ENCODE measurements at regions not wholly inside any gene's neighbourhood (a gene's known extent, or its start where the extent isn't known, plus 50 kb on each side); places are given as distances from the start of the nearest gene placed in this dataset.

- H3K9me3 Mint-ChIP-seq (ENCODE audit: insufficient read depth), result no peaks in the 10 kb centered on the region
- no peak overlapping the region for H3K27ac Mint-ChIP-seq
- DNase-seq (no peak), ATAC-seq (no peak)
- no peak overlapping the region for H3K4me3 Mint-ChIP-seq
- ChIA-PET CTCF (no interaction called here), POLR2A (no interaction called here)
- no peaks in the 10 kb centered on the region for H3K4me1 Mint-ChIP-seq (ENCODE audit: low read depth)
- H3K36me3 Mint-ChIP-seq (ENCODE audit: low read depth), result no peaks in the 10 kb centered on the region
- no peaks in the 10 kb centered on the region for H3K27me3 Mint-ChIP-seq (ENCODE audit: low read depth)
Observed at GRCh38 chr3:117920253-117920898, 1114.3 kb downstream of the IGSF11 start.

GRCh38 chr3:117921411-117921810 is 1113.2 kb downstream of the IGSF11 start:
- Mint-ChIP-seq H3K4me1 (ENCODE audit: low read depth) (no peaks in the 10 kb centered on the region), H3K9me3 (ENCODE audit: insufficient read depth) (no peaks in the 10 kb centered on the region), H3K27ac (no peak overlapping the region), H3K36me3 (ENCODE audit: low read depth) (no peaks in the 10 kb centered on the region), H3K4me3 (no peak overlapping the region), H3K27me3 (ENCODE audit: low read depth) (no peaks in the 10 kb centered on the region)
- ChIA-PET POLR2A (no interaction called here), CTCF (no interaction called here)
- ATAC-seq (no peak), DNase-seq (no peak)

GRCh38 chr3:117922039-117922438 is 1112.6 kb downstream of the IGSF11 start:
- Mint-ChIP-seq H3K9me3 (ENCODE audit: insufficient read depth) (no peaks in the 10 kb centered on the region), H3K27me3 (ENCODE audit: low read depth) (no peaks in the 10 kb centered on the region), H3K36me3 (ENCODE audit: low read depth) (no peaks in the 10 kb centered on the region), H3K27ac (no peak overlapping the region), H3K4me1 (ENCODE audit: low read depth) (no peaks in the 10 kb centered on the region), H3K4me3 (no peak overlapping the region)
- no peak for ATAC-seq
- CTCF ChIA-PET, result no interaction called here
- POLR2A ChIA-PET, result no interaction called here
- no peak for DNase-seq

- ATAC-seq (no peak), DNase-seq (no peak)
- no peaks in the 10 kb centered on the region for H3K36me3 Mint-ChIP-seq (ENCODE audit: low read depth)
- no peaks in the 10 kb centered on the region for H3K9me3 Mint-ChIP-seq (ENCODE audit: insufficient read depth)
- no peak overlapping the region for H3K4me3 Mint-ChIP-seq
- ChIA-PET CTCF (no interaction called here), POLR2A (no interaction called here)
- H3K27ac Mint-ChIP-seq, result no peak overlapping the region
- H3K4me1 Mint-ChIP-seq (ENCODE audit: low read depth), result no peaks in the 10 kb centered on the region
- no peaks in the 10 kb centered on the region for H3K27me3 Mint-ChIP-seq (ENCODE audit: low read depth)
Observed at GRCh38 chr3:117926819-117927218, 1107.8 kb downstream of the IGSF11 start.

GRCh38 chr3:117927825-117928224 is 1106.8 kb downstream of the IGSF11 start:
- Mint-ChIP-seq H3K9me3 (ENCODE audit: insufficient read depth) (no peaks in the 10 kb centered on the region), H3K27me3 (ENCODE audit: low read depth) (no peaks in the 10 kb centered on the region), H3K4me1 (ENCODE audit: low read depth) (no peaks in the 10 kb centered on the region), H3K27ac (no peak overlapping the region), H3K36me3 (ENCODE audit: low read depth) (no peaks in the 10 kb centered on the region), H3K4me3 (no peak overlapping the region)
- ATAC-seq (no peak), DNase-seq (no peak)
- CTCF ChIA-PET, result no interaction called here
- POLR2A ChIA-PET, result no interaction called here

GRCh38 chr3:117928836-117929235 is 1105.8 kb downstream of the IGSF11 start:
- H3K27ac Mint-ChIP-seq, result no peak overlapping the region
- H3K4me3 Mint-ChIP-seq, result no peak overlapping the region
- no peaks in the 10 kb centered on the region for H3K4me1 Mint-ChIP-seq (ENCODE audit: low read depth)
- H3K9me3 Mint-ChIP-seq (ENCODE audit: insufficient read depth), result no peaks in the 10 kb centered on the region
- DNase-seq, result no peak
- ATAC-seq, result no peak
- ChIA-PET POLR2A (no interaction called here), CTCF (no interaction called here)
- H3K36me3 Mint-ChIP-seq (ENCODE audit: low read depth), result no peaks in the 10 kb centered on the region
- no peaks in the 10 kb centered on the region for H3K27me3 Mint-ChIP-seq (ENCODE audit: low read depth)

GRCh38 chr3:117932441-117932840 is 1102.2 kb downstream of the IGSF11 start:
- no peak for ATAC-seq
- ChIA-PET CTCF (no interaction called here), POLR2A (no interaction called here)
- no peak for DNase-seq
- H3K9me3 Mint-ChIP-seq (ENCODE audit: insufficient read depth), result no peaks in the 10 kb centered on the region
- no peak overlapping the region for H3K4me3 Mint-ChIP-seq
- no peaks in the 10 kb centered on the region for H3K4me1 Mint-ChIP-seq (ENCODE audit: low read depth)
- H3K27ac Mint-ChIP-seq, result no peak overlapping the region
- no peaks in the 10 kb centered on the region for H3K36me3 Mint-ChIP-seq (ENCODE audit: low read depth)
- H3K27me3 Mint-ChIP-seq (ENCODE audit: low read depth), result no peaks in the 10 kb centered on the region

- ChIA-PET CTCF (no interaction called here), POLR2A (no interaction called here)
- no peaks in the 10 kb centered on the region for H3K4me1 Mint-ChIP-seq (ENCODE audit: low read depth)
- ATAC-seq, result no peak
- H3K27ac Mint-ChIP-seq, result no peak overlapping the region
- no peaks in the 10 kb centered on the region for H3K36me3 Mint-ChIP-seq (ENCODE audit: low read depth)
- H3K4me3 Mint-ChIP-seq, result no peak overlapping the region
- no peaks in the 10 kb centered on the region for H3K27me3 Mint-ChIP-seq (ENCODE audit: low read depth)
- DNase-seq, result no peak
- H3K9me3 Mint-ChIP-seq (ENCODE audit: insufficient read depth), result no peaks in the 10 kb centered on the region
Observed at GRCh38 chr3:117936159-117936558, 1098.5 kb downstream of the IGSF11 start.

- Mint-ChIP-seq H3K4me1 (ENCODE audit: low read depth) (no peaks in the 10 kb centered on the region), H3K36me3 (ENCODE audit: low read depth) (no peaks in the 10 kb centered on the region), H3K4me3 (no peak overlapping the region), H3K9me3 (ENCODE audit: insufficient read depth) (no peaks in the 10 kb centered on the region), H3K27ac (no peak overlapping the region), H3K27me3 (ENCODE audit: low read depth) (no peaks in the 10 kb centered on the region)
- ChIA-PET POLR2A (no interaction called here), CTCF (no interaction called here)
- ATAC-seq, result no peak
- no peak for DNase-seq
Observed at GRCh38 chr3:117938974-117939373, 1095.7 kb downstream of the IGSF11 start.

- no peaks in the 10 kb centered on the region for H3K36me3 Mint-ChIP-seq (ENCODE audit: low read depth)
- H3K27me3 Mint-ChIP-seq (ENCODE audit: low read depth), result no peaks in the 10 kb centered on the region
- no peaks in the 10 kb centered on the region for H3K4me1 Mint-ChIP-seq (ENCODE audit: low read depth)
- ATAC-seq (no peak), DNase-seq (no peak)
- H3K4me3 Mint-ChIP-seq, result no peak overlapping the region
- H3K9me3 Mint-ChIP-seq (ENCODE audit: insufficient read depth), result no peaks in the 10 kb centered on the region
- ChIA-PET POLR2A (no interaction called here), CTCF (no interaction called here)
- H3K27ac Mint-ChIP-seq, result no peak overlapping the region
Observed at GRCh38 chr3:117939425-117940027, 1095.1 kb downstream of the IGSF11 start.

GRCh38 chr3:117941015-117941414 is 1093.6 kb downstream of the IGSF11 start:
- Mint-ChIP-seq H3K4me1 (ENCODE audit: low read depth) (no peaks in the 10 kb centered on the region), H3K36me3 (ENCODE audit: low read depth) (no peaks in the 10 kb centered on the region), H3K4me3 (no peak overlapping the region), H3K9me3 (ENCODE audit: insufficient read depth) (no peaks in the 10 kb centered on the region), H3K27me3 (ENCODE audit: low read depth) (no peaks in the 10 kb centered on the region), H3K27ac (no peak overlapping the region)
- ChIA-PET POLR2A (interaction anchor here (0.5 kb wide), 1 partner anchor 1399 kb away, joined by 4 read pairs; no protein-coding TSS in a partner anchor), CTCF (no interaction called here)
- no peak for ATAC-seq
- DNase-seq, result no peak

- Mint-ChIP-seq H3K4me3 (no peak overlapping the region), H3K27ac (no peak overlapping the region), H3K27me3 (ENCODE audit: low read depth) (no peaks in the 10 kb centered on the region), H3K4me1 (ENCODE audit: low read depth) (no peaks in the 10 kb centered on the region), H3K9me3 (ENCODE audit: insufficient read depth) (no peaks in the 10 kb centered on the region), H3K36me3 (ENCODE audit: low read depth) (no peaks in the 10 kb centered on the region)
- ATAC-seq (no peak), DNase-seq (no peak)
- ChIA-PET POLR2A (no interaction called here), CTCF (no interaction called here)
Observed at GRCh38 chr3:117941756-117942155, 1092.9 kb downstream of the IGSF11 start.

GRCh38 chr3:117954131-117954530 is 1080.5 kb downstream of the IGSF11 start:
- no peaks in the 10 kb centered on the region for H3K4me1 Mint-ChIP-seq (ENCODE audit: low read depth)
- H3K4me3 Mint-ChIP-seq, result no peak overlapping the region
- DNase-seq, result no peak
- H3K9me3 Mint-ChIP-seq (ENCODE audit: insufficient read depth), result no peaks in the 10 kb centered on the region
- no peak for ATAC-seq
- no peaks in the 10 kb centered on the region for H3K36me3 Mint-ChIP-seq (ENCODE audit: low read depth)
- ChIA-PET POLR2A (no interaction called here), CTCF (no interaction called here)
- no peak overlapping the region for H3K27ac Mint-ChIP-seq
- no peaks in the 10 kb centered on the region for H3K27me3 Mint-ChIP-seq (ENCODE audit: low read depth)

Measured in activated CD8-positive, alpha-beta T cell treated with anti-CD3 and anti-CD28 coated beads, Interleukin-2, amount 10 ng/mL, durations not matched to agents 7 days and 5 days (primary cell).